Trophoblast cell (in vitro differentiated cells and primary cell): ENCODE measurements at regions not wholly inside any gene's neighbourhood (a gene's known extent, or its start where the extent isn't known, plus 50 kb on each side); places are given as distances from the start of the nearest gene placed in this dataset.

Source experiments
- DNase-seq, 2 donors: peaks; one replicate each; pipeline ENCODE4 v3.0.0-alpha.2; 2016
- H2AFZ ChIP-seq: 2 replicates; pipeline ENCODE4 v1.6.1; 2013; ENCODE audit warnings: low read length, moderate library complexity, mild to moderate bottlenecking; ENCODE audit not compliant: insufficient read depth, poor library complexity
- H2AK5ac ChIP-seq: 2 replicates; pipeline ENCODE4 v1.6.1; 2013; ENCODE audit warnings: mild to moderate bottlenecking, low read length
- H2BK120ac ChIP-seq: 2 replicates; pipeline ENCODE4 v1.6.1; 2013; ENCODE audit warnings: low read length, mild to moderate bottlenecking, moderate library complexity; ENCODE audit not compliant: insufficient read depth, poor library complexity
- H2BK12ac ChIP-seq: 2 replicates; pipeline ENCODE4 v1.6.1; 2013; ENCODE audit warnings: mild to moderate bottlenecking, low read length, moderate library complexity
- H2BK5ac ChIP-seq: 2 replicates; pipeline ENCODE4 v1.6.1; 2013; ENCODE audit warnings: low read length, low read depth, moderate library complexity, mild to moderate bottlenecking; ENCODE audit not compliant: poor library complexity
- H3K14ac ChIP-seq: 2 replicates; pipeline ENCODE4 v1.6.1; 2013; ENCODE audit warnings: mild to moderate bottlenecking, low read length
- H3K18ac ChIP-seq: 2 replicates; pipeline ENCODE4 v1.6.1; 2013; ENCODE audit warnings: mild to moderate bottlenecking, low read length
- H3K23ac ChIP-seq: 2 replicates; pipeline ENCODE4 v1.6.1; 2013; ENCODE audit warnings: low read length
- H3K27ac ChIP-seq: 2 replicates; pipeline ENCODE4 v1.5.1; 2013; ENCODE audit warnings: low read depth, mild to moderate bottlenecking, inconsistent platforms, low read length, moderate library complexity
- H3K27me3 ChIP-seq: 2 replicates; pipeline ENCODE4 v1.6.1; 2013; ENCODE audit warnings: inconsistent platforms, mild to moderate bottlenecking, low read length, moderate library complexity; ENCODE audit not compliant: insufficient read depth
- H3K36me3 ChIP-seq, 2 experiments: 1 replicate in 1 of 2; 2 replicates in 1 of 2; pipeline ENCODE4 v1.6.1; 2013; ENCODE audit warnings: low read length in 2 of 2, mild to moderate bottlenecking in 2 of 2, moderate library complexity in 1 of 2; ENCODE audit not compliant: insufficient read depth in 2 of 2, control insufficient read depth in 1 of 2
- H3K4ac ChIP-seq: 2 replicates; pipeline ENCODE4 v1.6.1; 2013; ENCODE audit warnings: low read depth, mild to moderate bottlenecking, low read length, moderate library complexity
- H3K4me1 ChIP-seq, 2 experiments: 1 replicate in 1 of 2; 2 replicates in 1 of 2; pipeline ENCODE4 v1.6.1; 2013; ENCODE audit warnings: low read length in 2 of 2, mild to moderate bottlenecking in 2 of 2, moderate library complexity in 1 of 2; ENCODE audit not compliant: insufficient read depth in 2 of 2, control insufficient read depth in 1 of 2
- H3K4me2 ChIP-seq: 2 replicates; pipeline ENCODE4 v1.6.1; 2013; ENCODE audit warnings: inconsistent platforms, mild to moderate bottlenecking, low read length, moderate library complexity
- H3K4me3 ChIP-seq: 2 replicates; pipeline ENCODE4 v1.5.1; 2013; ENCODE audit warnings: mild to moderate bottlenecking, low read depth, low read length, inconsistent platforms
- H3K79me1 ChIP-seq: one replicate; pipeline ENCODE4 v1.6.1; 2013; ENCODE audit warnings: low read length
- H3K79me2 ChIP-seq: 2 replicates; pipeline ENCODE4 v1.6.1; 2013; ENCODE audit warnings: low read length, mild to moderate bottlenecking; ENCODE audit not compliant: control insufficient read depth, insufficient read depth, poor library complexity
- H3K9ac ChIP-seq: 2 replicates; pipeline ENCODE4 v1.6.1; 2013; ENCODE audit warnings: mild to moderate bottlenecking, low read length
- H3K9me3 ChIP-seq: 2 replicates; pipeline ENCODE4 v1.6.1; 2013; ENCODE audit warnings: low read depth, mild to moderate bottlenecking, control low read depth, inconsistent platforms, low read length; ENCODE audit not compliant: insufficient read depth
- H4K12ac ChIP-seq: 2 replicates; pipeline ENCODE4 v1.6.1; 2013; ENCODE audit warnings: low read depth, mild to moderate bottlenecking, low read length, moderate library complexity
- H4K8ac ChIP-seq: 2 replicates; pipeline ENCODE4 v1.6.1; 2013; ENCODE audit warnings: low read depth, mild to moderate bottlenecking, low read length, moderate library complexity
- H4K91ac ChIP-seq: one replicate; pipeline ENCODE4 v1.6.1; 2013; ENCODE audit warnings: low read depth, mild to moderate bottlenecking, low read length, moderate library complexity
- WGBS: extraction: QIAGEN DNeasy Blood & Tissue Kit; methylation state at CpG from one replicate; pipeline ENCODE4 v1.1.7; 2013; ENCODE audit warnings: missing lambda C conversion rate; ENCODE audit not compliant: insufficient read length, insufficient coverage; ENCODE audit errors: extremely low coverage; 5-methylcytosine and 5-hydroxymethylcytosine counted together

DNA sequence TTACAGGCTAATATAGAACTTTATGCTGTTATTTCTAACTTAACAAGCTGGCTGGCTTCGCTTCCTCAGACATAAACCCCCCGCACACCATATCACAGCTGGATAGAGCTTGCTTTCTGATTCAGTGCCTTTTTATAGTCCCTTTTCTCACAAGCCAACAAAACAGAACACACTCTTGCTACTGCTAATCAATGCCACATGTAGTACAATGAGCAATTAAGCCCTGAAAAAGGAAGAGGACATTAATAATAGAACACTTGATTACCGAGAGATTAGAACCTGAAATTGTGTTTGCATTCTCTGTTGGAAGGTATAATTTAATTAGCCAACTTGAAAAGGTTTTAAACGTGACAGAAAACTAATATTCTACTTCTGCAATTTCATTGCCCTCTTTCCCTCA lies 267.7 kb upstream of the CYRIA start:
- H3K4me3 ChIP-seq, result no peak overlapping the region
- no peak overlapping the region for H3K27ac ChIP-seq
- H3K4ac ChIP-seq, result no peak overlapping the region
- no peak overlapping the region for H2BK5ac ChIP-seq
- no peak overlapping the region for H3K23ac ChIP-seq
- no peaks in the 10 kb centered on the region for H3K79me1 ChIP-seq
- H3K14ac ChIP-seq, result no peak overlapping the region
- no peaks in the 10 kb centered on the region for H3K79me2 ChIP-seq
- no peaks in the 10 kb centered on the region for H3K4me1 ChIP-seq
- H3K18ac ChIP-seq, result no peak overlapping the region
- no peak overlapping the region for H4K8ac ChIP-seq
- no peak overlapping the region for H2BK120ac ChIP-seq
- no peak overlapping the region for H2AK5ac ChIP-seq
- H3K9ac ChIP-seq, result no peak overlapping the region
- H3K9me3 ChIP-seq, result no peaks in the 10 kb centered on the region
- no CpG with 5 or more reads among the region's 4 CpGs for WGBS
- no peak overlapping the region for H4K91ac ChIP-seq
- no peaks in the 10 kb centered on the region for H3K27me3 ChIP-seq
- no peak overlapping the region for H4K12ac ChIP-seq
- H2BK12ac ChIP-seq, result no peak overlapping the region
- DNase-seq, result no peak
- H2AFZ ChIP-seq, result no peak overlapping the region
- no peaks in the 10 kb centered on the region for H3K36me3 ChIP-seq
- H3K4me2 ChIP-seq, result no peak overlapping the region

DNA sequence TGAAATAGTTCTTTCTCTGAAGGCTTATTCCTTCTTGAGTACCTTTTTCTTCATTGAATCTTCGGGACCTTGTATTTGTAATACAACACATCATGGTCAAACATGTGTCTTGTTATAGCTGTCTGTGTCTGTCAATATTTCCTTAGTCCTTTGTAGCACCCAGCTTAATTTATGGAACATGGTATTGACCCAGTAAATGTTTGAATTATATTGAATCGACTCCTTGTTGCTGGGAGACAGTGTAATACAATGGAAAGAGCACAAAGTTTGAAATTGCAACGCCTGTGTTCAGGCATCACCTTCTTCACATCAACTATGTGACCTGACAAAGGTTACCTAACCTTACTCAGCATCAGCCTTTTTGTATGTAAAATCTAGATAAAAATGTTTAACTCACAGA lies 267.2 kb upstream of the CYRIA start:
- Histone ChIP-seq H3K9me3 (no peaks in the 10 kb centered on the region), H3K18ac (no peak overlapping the region), H4K91ac (no peak overlapping the region), H3K27me3 (no peaks in the 10 kb centered on the region), H2BK120ac (no peak overlapping the region), H3K4me2 (no peak overlapping the region), H3K9ac (no peak overlapping the region), H3K23ac (no peak overlapping the region), H3K79me2 (no peaks in the 10 kb centered on the region), H2AFZ (no peak overlapping the region), H2AK5ac (no peak overlapping the region), H2BK12ac (no peak overlapping the region), H3K4me1 (no peaks in the 10 kb centered on the region), H2BK5ac (no peak overlapping the region), H3K4me3 (no peak overlapping the region), H3K36me3 (no peaks in the 10 kb centered on the region), H3K27ac (no peak overlapping the region), H3K14ac (no peak overlapping the region), H3K4ac (no peak overlapping the region), H3K79me1 (no peaks in the 10 kb centered on the region), H4K8ac (no peak overlapping the region), H4K12ac (no peak overlapping the region)
- WGBS, result no CpG with 5 or more reads among the region's 3 CpGs
- DNase-seq, result no peak

DNA sequence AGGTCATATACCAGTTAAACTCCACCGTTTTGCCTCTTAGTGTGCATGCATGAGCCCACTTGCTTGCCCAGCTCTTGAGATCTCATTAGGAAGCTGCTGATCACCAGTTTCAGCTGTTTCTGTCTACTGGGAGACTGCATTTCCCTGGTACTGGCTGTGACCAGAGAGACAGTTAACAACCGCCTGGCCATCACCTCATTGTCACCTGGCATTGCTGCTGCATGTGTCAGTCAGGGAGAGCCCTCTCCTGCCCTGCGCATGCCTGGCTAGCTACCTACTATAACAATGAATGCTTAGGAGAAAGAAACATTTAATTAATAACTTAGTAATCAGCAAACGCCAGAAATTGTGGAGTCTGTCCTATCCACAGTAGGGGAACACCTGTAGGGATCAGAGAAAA lies 265.8 kb upstream of the CYRIA start:
- H3K9ac ChIP-seq, result no peak overlapping the region
- H4K12ac ChIP-seq, result no peak overlapping the region
- no peak overlapping the region for H4K91ac ChIP-seq
- H4K8ac ChIP-seq, result no peak overlapping the region
- H2BK5ac ChIP-seq, result no peak overlapping the region
- no peaks in the 10 kb centered on the region for H3K27me3 ChIP-seq
- no CpG with 5 or more reads among the region's 4 CpGs for WGBS
- DNase-seq, result peak; percentile 8 to 57
- no peaks in the 10 kb centered on the region for H3K36me3 ChIP-seq
- H2AK5ac ChIP-seq, result no peak overlapping the region
- H3K4me3 ChIP-seq, result no peak overlapping the region
- H3K14ac ChIP-seq, result no peak overlapping the region
- H3K4me2 ChIP-seq, result no peak overlapping the region
- H2BK120ac ChIP-seq, result no peak overlapping the region
- H3K4ac ChIP-seq, result no peak overlapping the region
- no peaks in the 10 kb centered on the region for H3K79me1 ChIP-seq
- no peak overlapping the region for H3K18ac ChIP-seq
- H2BK12ac ChIP-seq, result no peak overlapping the region
- H3K9me3 ChIP-seq, result no peaks in the 10 kb centered on the region
- no peaks in the 10 kb centered on the region for H3K79me2 ChIP-seq
- H3K23ac ChIP-seq, result no peak overlapping the region
- H3K4me1 ChIP-seq, result no peaks in the 10 kb centered on the region
- no peak overlapping the region for H3K27ac ChIP-seq
- H2AFZ ChIP-seq, result no peak overlapping the region

DNA sequence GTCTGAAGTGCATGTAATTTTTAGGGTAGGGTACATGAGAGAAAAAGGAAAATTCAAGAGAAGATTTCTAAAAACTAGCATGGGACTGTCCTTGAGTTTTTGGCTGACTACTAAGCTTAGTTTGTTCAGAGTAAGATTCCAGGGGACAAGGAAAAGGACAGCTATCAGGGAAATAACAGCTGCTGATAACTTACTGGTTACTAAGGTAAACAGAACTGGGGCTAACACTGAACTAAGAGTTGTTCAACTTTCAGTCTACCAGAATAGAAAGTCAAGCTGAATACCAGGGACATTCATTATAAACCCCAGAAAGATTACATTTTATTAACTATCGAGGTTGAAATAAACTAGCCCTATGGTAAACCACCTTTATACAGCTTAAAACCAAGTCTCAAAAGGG lies 261.8 kb upstream of the CYRIA start:
- Histone ChIP-seq H3K27ac (no peak overlapping the region), H4K8ac (no peak overlapping the region), H3K4ac (no peak overlapping the region), H4K12ac (no peak overlapping the region), H3K36me3 (no peaks in the 10 kb centered on the region), H3K9ac (no peak overlapping the region), H3K23ac (no peak overlapping the region), H3K79me1 (no peaks in the 10 kb centered on the region), H2BK120ac (no peak overlapping the region), H2AK5ac (no peak overlapping the region), H2BK5ac (no peak overlapping the region), H3K9me3 (no peaks in the 10 kb centered on the region), H2AFZ (no peak overlapping the region), H3K18ac (no peak overlapping the region), H3K79me2 (no peaks in the 10 kb centered on the region), H3K4me3 (no peak overlapping the region), H3K4me1 (no peaks in the 10 kb centered on the region), H3K27me3 (no peaks in the 10 kb centered on the region), H4K91ac (no peak overlapping the region), H2BK12ac (no peak overlapping the region), H3K4me2 (no peak overlapping the region), H3K14ac (no peak overlapping the region)
- WGBS, result no CpG with 5 or more reads among the region's 1 CpG
- peak in 1 of 2 donors; percentile 26 for DNase-seq
